Mesenchymal stem cell (in vitro differentiated cells and primary cell): ENCODE measurements at regions not wholly inside any gene's neighbourhood (a gene's known extent, or its start where the extent isn't known, plus 50 kb on each side); places are given as distances from the start of the nearest gene placed in this dataset.

Experiments used
- DNase-seq: peaks from one replicate; pipeline ENCODE4 v3.0.0-alpha.2; 2013
- H2AFZ ChIP-seq: one replicate; pipeline ENCODE4 v1.6.1; 2013; ENCODE audit warnings: low read depth, mild to moderate bottlenecking, control low read depth, inconsistent platforms, low read length, moderate library complexity
- H2AK5ac ChIP-seq: 2 replicates; pipeline ENCODE4 v1.6.1; 2013; ENCODE audit warnings: low read length, moderate library complexity, mild to moderate bottlenecking, inconsistent platforms; ENCODE audit not compliant: severe bottlenecking
- H2BK120ac ChIP-seq: one replicate; pipeline ENCODE4 v1.6.1; 2013; ENCODE audit warnings: low read depth, mild to moderate bottlenecking, inconsistent platforms, low read length, moderate library complexity
- H2BK12ac ChIP-seq, 2 experiments: one replicate each; pipeline ENCODE4 v1.6.1; 2013; ENCODE audit warnings: inconsistent platforms in 2 of 2, low read length in 2 of 2, mild to moderate bottlenecking in 2 of 2, moderate library complexity in 2 of 2, control low read depth in 1 of 2
- H2BK15ac ChIP-seq: one replicate; pipeline ENCODE4 v1.6.1; 2013; ENCODE audit warnings: mild to moderate bottlenecking, low read depth, inconsistent platforms; ENCODE audit not compliant: poor library complexity, severe bottlenecking
- H2BK5ac ChIP-seq: 2 replicates; pipeline ENCODE4 v1.6.1; 2013; ENCODE audit warnings: low read depth, mild to moderate bottlenecking, low read length, control low read depth, inconsistent platforms; ENCODE audit not compliant: poor library complexity, severe bottlenecking
- H3K14ac ChIP-seq, 2 experiments: one replicate each; pipeline ENCODE4 v1.6.1; 2013; ENCODE audit warnings: inconsistent platforms in 2 of 2, low read length in 2 of 2, control low read depth in 1 of 2, mild to moderate bottlenecking in 1 of 2, moderate library complexity in 1 of 2
- H3K18ac ChIP-seq, 2 experiments: one replicate each; pipeline ENCODE4 v1.6.1; 2013; ENCODE audit warnings: inconsistent platforms in 2 of 2, low read length in 2 of 2, control low read depth in 1 of 2, low read depth in 1 of 2, mild to moderate bottlenecking in 1 of 2
- H3K23ac ChIP-seq, 2 experiments: one replicate each; pipeline ENCODE4 v1.6.1; 2013; ENCODE audit warnings: inconsistent platforms in 2 of 2, low read length in 2 of 2, mild to moderate bottlenecking in 2 of 2, moderate library complexity in 2 of 2, control low read depth in 1 of 2
- H3K27ac ChIP-seq: 2 replicates; pipeline ENCODE4 v1.5.1; 2013; ENCODE audit warnings: mild to moderate bottlenecking, moderate library complexity, low read length, control low read depth, inconsistent platforms; ENCODE audit not compliant: poor library complexity, severe bottlenecking
- H3K27me3 ChIP-seq, 2 experiments: 2 replicates each; pipeline versions ENCODE4 v1.6.1 to v1.7.0; 2013; ENCODE audit warnings: low read length in 2 of 2, mild to moderate bottlenecking in 2 of 2, moderate library complexity in 2 of 2, control low read depth in 1 of 2, inconsistent platforms in 1 of 2; ENCODE audit not compliant: control insufficient read depth in 1 of 2, insufficient read depth in 1 of 2
- H3K36me3 ChIP-seq, 2 experiments: 2 replicates each; pipeline versions ENCODE4 v1.6.1 to v1.7.0; 2013; ENCODE audit warnings: low read length in 2 of 2, control low read depth in 1 of 2, inconsistent platforms in 1 of 2, low read depth in 1 of 2, mild to moderate bottlenecking in 1 of 2; ENCODE audit not compliant: insufficient read depth in 2 of 2, control insufficient read depth in 1 of 2
- H3K4ac ChIP-seq, 2 experiments: one replicate each; pipeline ENCODE4 v1.6.1; 2013; ENCODE audit warnings: inconsistent platforms in 2 of 2, low read length in 2 of 2, mild to moderate bottlenecking in 2 of 2, moderate library complexity in 2 of 2, control low read depth in 1 of 2, low read depth in 1 of 2
- H3K4me1 ChIP-seq: 2 replicates; pipeline ENCODE4 v1.6.1; 2013; ENCODE audit warnings: low read depth, low read length, control low read depth; ENCODE audit not compliant: control insufficient read depth, insufficient read depth
- H3K4me2 ChIP-seq: 2 replicates; pipeline ENCODE4 v1.6.1; 2013; ENCODE audit warnings: low read length, mild to moderate bottlenecking, inconsistent platforms; ENCODE audit not compliant: poor library complexity, severe bottlenecking
- H3K4me3 ChIP-seq, 2 experiments: 2 replicates each; pipeline versions ENCODE4 v1.5.1 to v1.7.0; 2013; ENCODE audit warnings: low read length in 2 of 2, mild to moderate bottlenecking in 2 of 2, control low read depth in 1 of 2, low read depth in 1 of 2; ENCODE audit not compliant: insufficient read depth in 1 of 2
- H3K79me1 ChIP-seq: replicated peaks from 2 replicates; pipeline ENCODE4 v1.6.1; 2013; ENCODE audit warnings: mild to moderate bottlenecking, control low read depth, low read length, inconsistent platforms; ENCODE audit not compliant: poor library complexity, severe bottlenecking
- H3K9ac ChIP-seq: 2 replicates; pipeline ENCODE4 v1.7.0; 2013; ENCODE audit warnings: mild to moderate bottlenecking, low read length, moderate library complexity
- H3K9me3 ChIP-seq: 2 replicates; pipeline ENCODE4 v1.7.0; 2013; ENCODE audit warnings: mild to moderate bottlenecking, low read length; ENCODE audit not compliant: control insufficient read depth
- H4K8ac ChIP-seq: one replicate; pipeline ENCODE4 v1.6.1; 2013; ENCODE audit warnings: inconsistent platforms, mild to moderate bottlenecking, low read length, moderate library complexity
- H4K91ac ChIP-seq: one replicate; pipeline ENCODE4 v1.6.1; 2013; ENCODE audit warnings: mild to moderate bottlenecking, low read length, inconsistent platforms
- WGBS: methylation state at CpG from one replicate; pipeline ENCODE4 v1.1.7; 2013; ENCODE audit warnings: mixed read lengths; 5-methylcytosine and 5-hydroxymethylcytosine counted together

DNA sequence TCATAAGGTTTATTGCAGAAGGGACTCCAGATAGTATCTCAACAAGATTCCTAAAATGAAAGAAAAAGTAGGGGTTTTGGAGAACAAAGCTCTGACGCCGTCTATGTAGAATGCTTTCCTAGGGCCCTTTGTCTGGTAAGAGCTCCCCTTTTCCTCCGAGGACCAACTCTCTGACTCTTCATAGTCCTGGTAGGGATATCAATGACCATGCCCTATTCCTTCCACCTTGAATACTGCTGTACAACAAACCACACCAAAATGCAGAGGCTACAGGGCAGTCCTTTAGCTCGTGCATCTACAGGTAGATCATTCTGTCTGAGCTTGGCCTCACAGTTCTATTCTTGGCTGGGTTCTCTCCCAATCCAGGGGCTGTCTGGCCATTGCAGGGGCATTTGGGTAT, 190.3 kb downstream of the WDR11 start:
- no peak overlapping the region for H2AFZ ChIP-seq
- no peak overlapping the region for H4K91ac ChIP-seq
- H3K4me3 ChIP-seq, result no peak overlapping the region
- H2BK15ac ChIP-seq, result no peak overlapping the region
- no peak overlapping the region for H2BK12ac ChIP-seq
- H2BK5ac ChIP-seq, result no peak overlapping the region
- peaks cover 14 to 17% of the 10 kb centered on the region in 2 experiments for H3K27me3 ChIP-seq
- no peak overlapping the region for H3K4me2 ChIP-seq
- H3K4ac ChIP-seq, result no peak overlapping the region
- no peak overlapping the region for H4K8ac ChIP-seq
- no peaks in the 10 kb centered on the region for H3K4me1 ChIP-seq
- no peaks in the 10 kb centered on the region for H3K79me1 ChIP-seq
- H3K9ac ChIP-seq, result no peak overlapping the region
- no peak overlapping the region for H3K14ac ChIP-seq
- no peak overlapping the region for H3K18ac ChIP-seq
- no peak overlapping the region for H2AK5ac ChIP-seq
- H3K9me3 ChIP-seq, result no peaks in the 10 kb centered on the region
- H3K27ac ChIP-seq, result no peak overlapping the region
- no peak for DNase-seq
- no peak overlapping the region for H3K23ac ChIP-seq
- H2BK120ac ChIP-seq, result no peak overlapping the region
- WGBS, result 89% methylated on average over 4 of the region's 4 CpGs
- H3K36me3 ChIP-seq, result no peaks in the 10 kb centered on the region

DNA sequence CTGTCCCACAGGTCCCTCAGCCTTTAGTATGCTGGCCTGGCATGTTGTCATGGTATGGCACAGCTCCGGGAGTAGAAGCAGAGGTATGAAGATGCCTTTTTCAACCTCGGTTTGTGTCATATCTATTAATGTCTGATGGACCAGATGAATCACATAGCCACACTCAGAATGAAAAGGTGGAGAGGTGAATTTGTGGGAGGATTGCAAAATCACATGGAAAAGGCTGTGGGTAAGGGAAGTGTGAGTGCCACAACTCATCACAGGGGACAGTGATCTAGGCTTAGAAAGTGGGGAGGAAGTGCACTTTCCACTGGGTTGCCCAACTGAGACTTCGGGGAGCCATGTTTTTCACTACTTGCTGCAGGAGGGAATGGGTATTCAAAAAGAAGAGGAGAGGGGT, 190.7 kb downstream of the WDR11 start:
- H3K4me1 ChIP-seq, result no peaks in the 10 kb centered on the region
- no peak overlapping the region for H3K18ac ChIP-seq
- WGBS, result 92% methylated on average over 3 of the region's 3 CpGs
- H3K9me3 ChIP-seq, result no peaks in the 10 kb centered on the region
- H3K4me2 ChIP-seq, result no peak overlapping the region
- H3K79me1 ChIP-seq, result no peaks in the 10 kb centered on the region
- H3K4ac ChIP-seq, result no peak overlapping the region
- no peak overlapping the region for H2BK5ac ChIP-seq
- H2BK12ac ChIP-seq, result no peak overlapping the region
- no peaks in the 10 kb centered on the region for H3K36me3 ChIP-seq
- no peak overlapping the region for H3K14ac ChIP-seq
- no peak overlapping the region for H2BK15ac ChIP-seq
- peaks cover 14 to 17% of the 10 kb centered on the region in 2 experiments for H3K27me3 ChIP-seq
- H2BK120ac ChIP-seq, result no peak overlapping the region
- H3K27ac ChIP-seq, result no peak overlapping the region
- H3K9ac ChIP-seq, result no peak overlapping the region
- no peak for DNase-seq
- H3K23ac ChIP-seq, result no peak overlapping the region
- no peak overlapping the region for H2AK5ac ChIP-seq
- H4K91ac ChIP-seq, result no peak overlapping the region
- H2AFZ ChIP-seq, result no peak overlapping the region
- H4K8ac ChIP-seq, result no peak overlapping the region
- H3K4me3 ChIP-seq, result no peak overlapping the region

DNA sequence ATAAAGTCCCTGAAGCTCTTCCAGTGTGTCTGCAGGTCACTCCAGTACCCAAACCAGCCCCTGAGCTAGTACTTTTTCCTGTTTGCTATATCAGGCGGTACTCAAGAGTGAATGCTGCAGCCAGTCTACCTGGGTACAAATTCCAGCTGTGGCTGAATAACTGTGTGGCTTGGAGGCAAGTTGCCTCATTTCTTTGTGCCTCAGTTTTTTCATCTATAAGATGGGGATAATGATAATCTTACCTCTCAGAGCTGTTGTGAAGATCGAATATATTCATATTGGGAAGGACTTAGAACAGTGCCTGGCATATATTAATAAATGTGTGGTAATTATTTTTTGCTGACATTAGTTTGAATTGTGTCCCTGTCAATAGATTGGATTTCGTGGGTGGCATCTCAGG, 191.2 kb downstream of the WDR11 start:
- Histone ChIP-seq H2BK12ac (no peak overlapping the region), H3K4ac (no peak overlapping the region), H3K18ac (no peak overlapping the region), H2BK120ac (no peak overlapping the region), H2AK5ac (no peak overlapping the region), H2BK5ac (no peak overlapping the region), H2AFZ (no peak overlapping the region), H3K4me3 (no peak overlapping the region), H3K27me3 (peaks cover 10 to 17% of the 10 kb centered on the region in 2 experiments), H3K36me3 (no peaks in the 10 kb centered on the region), H3K9me3 (no peaks in the 10 kb centered on the region), H3K14ac (no peak overlapping the region), H4K8ac (no peak overlapping the region), H3K23ac (no peak overlapping the region), H3K4me1 (no peaks in the 10 kb centered on the region), H3K79me1 (no peaks in the 10 kb centered on the region), H3K9ac (no peak overlapping the region), H3K4me2 (no peak overlapping the region), H4K91ac (no peak overlapping the region), H2BK15ac (no peak overlapping the region), H3K27ac (no peak overlapping the region)
- WGBS, result 76% methylated on average over 3 of the region's 3 CpGs
- DNase-seq, result no peak

DNA sequence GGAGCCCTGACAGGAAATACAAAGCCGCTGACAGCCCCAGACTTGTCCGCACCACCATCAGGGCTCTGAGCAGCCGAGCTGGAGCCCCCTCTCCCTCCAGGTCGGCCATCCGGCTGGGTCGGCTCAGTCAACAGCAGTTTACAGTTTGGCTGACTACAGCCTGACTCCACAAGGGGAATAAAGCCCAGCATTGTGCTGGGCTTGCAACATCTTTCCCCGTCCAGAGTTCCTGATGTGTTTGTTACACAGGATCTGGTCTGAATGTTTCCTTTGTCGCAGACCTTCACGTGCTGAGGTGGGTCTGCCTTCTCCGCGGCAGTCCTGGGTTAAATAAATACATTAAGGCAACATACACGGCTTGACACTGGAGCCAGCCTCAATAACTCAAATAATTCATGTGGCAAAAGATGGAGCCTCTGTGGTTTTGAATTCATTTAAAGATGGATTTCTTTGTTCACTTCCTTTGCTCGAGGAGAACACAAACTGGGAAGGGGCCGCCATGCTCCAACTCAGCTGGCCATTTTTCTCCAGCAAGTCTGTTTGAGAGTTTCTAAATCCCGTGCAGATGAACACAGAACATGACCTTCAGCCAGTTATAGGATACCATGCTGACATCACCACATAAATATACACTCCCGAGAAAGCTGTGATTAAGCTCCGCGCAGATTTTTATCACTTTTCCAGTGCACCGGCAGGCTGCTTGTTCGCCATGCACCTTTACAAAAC, 192.1 kb downstream of the WDR11 start:
- WGBS, result 86% methylated on average over 16 of the region's 20 CpGs
- no peak overlapping the region for H3K4me2 ChIP-seq

More for the DNA sequence above, 192.1 kb downstream of the WDR11 start:
- Histone ChIP-seq H3K23ac (no peak overlapping the region), H3K9ac (no peak overlapping the region), H3K18ac (no peak overlapping the region), H3K36me3 (no peaks in the 10 kb centered on the region), H3K27ac (no peak overlapping the region), H2BK5ac (no peak overlapping the region), H3K4me3 (no peak overlapping the region), H3K27me3 (peaks cover 7 to 17% of the 10 kb centered on the region in 2 experiments), H4K91ac (no peak overlapping the region), H3K9me3 (no peaks in the 10 kb centered on the region), H3K4ac (no peak overlapping the region), H2BK15ac (no peak overlapping the region), H2BK12ac (no peak overlapping the region), H3K4me1 (no peaks in the 10 kb centered on the region), H3K14ac (no peak overlapping the region), H2BK120ac (no peak overlapping the region), H3K79me1 (no peaks in the 10 kb centered on the region), H4K8ac (no peak overlapping the region), H2AFZ (no peak overlapping the region), H2AK5ac (no peak overlapping the region)
- no peak for DNase-seq
